Loucy (cell line): ENCODE measurements at regions not wholly inside any gene's neighbourhood (a gene's known extent, or its start where the extent isn't known, plus 50 kb on each side); places are given as distances from the start of the nearest gene placed in this dataset.

Experiments used
- EZH2phosphoT487 ChIP-seq: fragments of 200-600 bp; IDR thresholded peaks from 2 replicates; pipeline ENCODE4 v1.6.1; 2018; ENCODE audit warnings: antibody characterized with exemption, mild to moderate bottlenecking, moderate library complexity, borderline replicate concordance
- TF ChIP-seq, protein P1 (sequence below): fragments of 200-600 bp; sonication (generic); conservative IDR thresholded peaks from 2 replicates; pipeline ENCODE4 v1.5.1; 2014; ENCODE audit warnings: mild to moderate bottlenecking, antibody characterized with exemption, low read length

GRCh38 chr13:73216381-73216831, 157.6 kb downstream of the KLF5 start:
- TF ChIP-seq, protein P1, sequence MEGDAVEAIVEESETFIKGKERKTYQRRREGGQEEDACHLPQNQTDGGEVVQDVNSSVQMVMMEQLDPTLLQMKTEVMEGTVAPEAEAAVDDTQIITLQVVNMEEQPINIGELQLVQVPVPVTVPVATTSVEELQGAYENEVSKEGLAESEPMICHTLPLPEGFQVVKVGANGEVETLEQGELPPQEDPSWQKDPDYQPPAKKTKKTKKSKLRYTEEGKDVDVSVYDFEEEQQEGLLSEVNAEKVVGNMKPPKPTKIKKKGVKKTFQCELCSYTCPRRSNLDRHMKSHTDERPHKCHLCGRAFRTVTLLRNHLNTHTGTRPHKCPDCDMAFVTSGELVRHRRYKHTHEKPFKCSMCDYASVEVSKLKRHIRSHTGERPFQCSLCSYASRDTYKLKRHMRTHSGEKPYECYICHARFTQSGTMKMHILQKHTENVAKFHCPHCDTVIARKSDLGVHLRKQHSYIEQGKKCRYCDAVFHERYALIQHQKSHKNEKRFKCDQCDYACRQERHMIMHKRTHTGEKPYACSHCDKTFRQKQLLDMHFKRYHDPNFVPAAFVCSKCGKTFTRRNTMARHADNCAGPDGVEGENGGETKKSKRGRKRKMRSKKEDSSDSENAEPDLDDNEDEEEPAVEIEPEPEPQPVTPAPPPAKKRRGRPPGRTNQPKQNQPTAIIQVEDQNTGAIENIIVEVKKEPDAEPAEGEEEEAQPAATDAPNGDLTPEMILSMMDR: no peak
- no peak for TF ChIP-seq EZH2phosphoT487
